Endothelial cell of umbilical vein (primary cell): ENCODE measurements at regions not wholly inside any gene's neighbourhood (a gene's known extent, or its start where the extent isn't known, plus 50 kb on each side); places are given as distances from the start of the nearest gene placed in this dataset.

Experiments
- BruUV-seq: library from RNA; stranded (reverse); fragments of 400-500 nt; replicated peaks from 2 replicates; lab custom pipeline; 2021; lab: Mats Ljungman, UMichigan
- CTCF ChIA-PET: fragments of 300-600, 350-600 bp; sonication (Branson Sonifier 250); formaldehyde crosslinking; loops from one replicate; lab custom pipeline; 2021; ENCODE audit warnings: antibody characterized with exemption, inconsistent platforms; lab: Charles Lee
- POLR2A ChIA-PET: fragments of 300-600, 350-600 bp; sonication (Branson Sonifier 250); formaldehyde crosslinking; loops from one replicate; lab custom pipeline; 2021; ENCODE audit warnings: antibody characterized with exemption, inconsistent platforms; lab: Charles Lee
- DNase-seq: peaks from one replicate; pipeline ENCODE4 v3.0.0-alpha.2; 2011; ENCODE audit warnings: low read depth, low spot score
- FAIRE-seq: peaks from 2 replicates; lab custom pipeline; 2011; peaks lifted over from hg19 to GRCh38; lab: Jason Lieb, UNC
- H2AFZ ChIP-seq: 2 replicates; pipeline ENCODE4 v1.6.0; 2012; ENCODE audit warnings: low read depth, low read length, control low read depth, inconsistent platforms
- H3K27ac ChIP-seq: 2 replicates; pipeline ENCODE4 v1.5.1; 2011; ENCODE audit warnings: low read depth, mild to moderate bottlenecking, control low read depth, low read length, moderate library complexity; ENCODE audit not compliant: insufficient read depth
- H3K27me3 ChIP-seq, 2 experiments: 2 replicates each; pipeline versions ENCODE4 v1.6.0 to v1.6.1; 2011; ENCODE audit warnings: low read length in 2 of 2, mixed read lengths in 1 of 2; ENCODE audit not compliant: control insufficient read depth in 2 of 2, insufficient read depth in 2 of 2
- H3K36me3 ChIP-seq, 2 experiments: 2 replicates in 1 of 2; 3 replicates in 1 of 2; pipeline ENCODE4 v1.5.1; 2011; ENCODE audit warnings: low read length in 2 of 2, mild to moderate bottlenecking in 1 of 2, moderate library complexity in 1 of 2; ENCODE audit not compliant: control insufficient read depth in 2 of 2, insufficient read depth in 2 of 2; ENCODE audit errors: extremely low read depth in 1 of 2
- H3K4me1 ChIP-seq: 3 replicates; pipeline ENCODE4 v1.5.1; 2011; ENCODE audit warnings: mild to moderate bottlenecking, low read length; ENCODE audit not compliant: control insufficient read depth, insufficient read depth; ENCODE audit errors: extremely low read depth
- H3K4me2 ChIP-seq: 2 replicates; pipeline ENCODE4 v1.6.1; 2011; ENCODE audit warnings: low read length, control low read depth, mixed read lengths; ENCODE audit not compliant: insufficient read depth
- H3K4me3 ChIP-seq, 3 experiments: fragments of 200-600 bp in 1 of 3; sonication (generic), shearing (Covaris generic) in 1 of 3; replicated peaks in 1 of 3; 2 replicates each; pipeline ENCODE4 v1.5.1; 2011 to 2016; ENCODE audit warnings: control low read depth in 3 of 3, low read length in 3 of 3, mild to moderate bottlenecking in 2 of 3, inconsistent platforms in 1 of 3, low read depth in 1 of 3, moderate library complexity in 1 of 3; ENCODE audit not compliant: insufficient read depth in 1 of 3
- H3K79me2 ChIP-seq: 2 replicates; pipeline ENCODE4 v1.6.0; 2012; ENCODE audit warnings: low read length, inconsistent platforms; ENCODE audit not compliant: control insufficient read depth, insufficient read depth
- H3K9ac ChIP-seq: replicated peaks from 2 replicates; pipeline ENCODE3; 2011; ENCODE audit warnings: low read length, control low read depth; ENCODE audit not compliant: insufficient read depth; ENCODE audit errors: extremely low read depth
- H3K9me1 ChIP-seq: replicated peaks from 3 replicates; pipeline ENCODE4 v1.6.0; 2011; ENCODE audit warnings: mild to moderate bottlenecking, low read length; ENCODE audit not compliant: control insufficient read depth, insufficient read depth; ENCODE audit errors: extremely low read depth
- H3K9me3 ChIP-seq: replicated peaks from 2 replicates; pipeline ENCODE4 v1.5.1; 2012; ENCODE audit warnings: low read length, inconsistent platforms; ENCODE audit not compliant: control insufficient read depth, insufficient read depth
- H4K20me1 ChIP-seq: replicated peaks from 2 replicates; pipeline ENCODE3; 2011; ENCODE audit warnings: mild to moderate bottlenecking, low read length; ENCODE audit not compliant: control insufficient read depth, insufficient read depth; ENCODE audit errors: extremely low read depth
- EZH2 ChIP-seq: IDR thresholded peaks from 2 replicates; pipeline ENCODE4 v1.6.1; 2012; ENCODE audit warnings: borderline replicate concordance, low read depth, mild to moderate bottlenecking, moderate library complexity, low read length, inconsistent platforms; ENCODE audit not compliant: severe bottlenecking
- FOS ChIP-seq: IDR thresholded peaks from 2 replicates; pipeline ENCODE4 v1.6.1; 2011; ENCODE audit warnings: mild to moderate bottlenecking, low read length, moderate library complexity, borderline replicate concordance; ENCODE audit not compliant: insufficient read depth
- GATA2 ChIP-seq: IDR thresholded peaks from 2 replicates; pipeline ENCODE4 v1.7.0; 2011; ENCODE audit warnings: low read depth, mild to moderate bottlenecking, moderate library complexity, mixed read lengths, low read length; ENCODE audit not compliant: insufficient read length, insufficient read depth
- JUN ChIP-seq: IDR thresholded peaks from 2 replicates; pipeline ENCODE4 v1.6.1; 2011; ENCODE audit warnings: borderline replicate concordance, low read depth; ENCODE audit not compliant: insufficient read length, insufficient read depth
- MYC ChIP-seq: IDR thresholded peaks from one replicate; pipeline ENCODE4 v1.6.1; 2011; ENCODE audit warnings: mild to moderate bottlenecking, low read depth, low read length
- POLR2A ChIP-seq: IDR thresholded peaks from 2 replicates; pipeline ENCODE4 v1.6.1; 2012; ENCODE audit warnings: low read depth, mild to moderate bottlenecking, control low read depth, low read length
- POLR2AphosphoS5 ChIP-seq: IDR thresholded peaks from 2 replicates; pipeline ENCODE4 v1.6.1; 2012; ENCODE audit warnings: low read depth, mild to moderate bottlenecking, control low read depth, low read length, moderate library complexity; ENCODE audit not compliant: insufficient read depth
- dilution Hi-C: fragments of 300-500 bp; cut with MboI; formaldehyde crosslinking; loops from one replicate; pipeline ENCODE4 v1.15.0; 2019; ENCODE audit warnings: low sequenced_read_pairs; ENCODE audit not compliant: extremely low pct_ligation_motif_present
- intact Hi-C: fragments of 100-400 bp; cut with micrococcal nuclease; formaldehyde crosslinking; loops from one replicate; pipeline ENCODE4 v1.10.0; 2022
- TF ChIP-seq, protein P1 (sequence below): IDR thresholded peaks from 2 replicates; pipeline ENCODE4 v1.6.1; 2011; ENCODE audit not compliant: insufficient read depth, insufficient read length
- TF ChIP-seq, protein P2 (sequence below), 2 donors: IDR thresholded peaks; 1 replicate in 1 of 2; 2 replicates in 1 of 2; pipeline ENCODE4 v1.5.1; 2011; ENCODE audit warnings: low read length in 2 of 2, mild to moderate bottlenecking in 2 of 2, moderate library complexity in 2 of 2, control low read depth in 1 of 2, inconsistent platforms in 1 of 2, low read depth in 1 of 2; ENCODE audit not compliant: insufficient read depth in 1 of 2; ENCODE audit errors: extremely low read depth in 1 of 2

DNA sequence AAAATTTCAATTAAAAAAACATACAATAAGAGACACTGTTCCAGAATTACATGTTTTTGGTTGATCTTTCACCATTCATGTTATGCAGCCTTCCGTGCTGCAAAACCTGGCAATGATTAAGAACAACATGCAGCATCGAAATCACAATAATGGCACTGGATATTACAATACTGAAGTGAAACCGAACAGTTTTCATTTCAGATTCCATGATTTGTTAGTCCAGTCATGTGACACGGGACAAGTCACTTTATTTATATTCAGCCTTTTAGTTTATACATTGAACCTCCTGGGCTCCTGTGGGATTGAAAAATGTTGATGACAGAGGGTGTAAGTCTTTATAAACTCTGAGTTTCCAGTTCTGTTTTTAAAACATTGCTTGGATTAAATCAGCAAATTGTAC, 142.5 kb upstream of the TTC29 start:
- Histone ChIP-seq H4K20me1 (no peaks in the 10 kb centered on the region), H3K9me1 (no peaks in the 10 kb centered on the region), H3K4me1 (no peaks in the 10 kb centered on the region), H3K4me2 (no peak overlapping the region), H2AFZ (no peak overlapping the region), H3K4me3 (no peak overlapping the region), H3K27me3 (peaks cover 2 to 10% of the 10 kb centered on the region in 2 experiments), H3K79me2 (no peaks in the 10 kb centered on the region), H3K9ac (no peak overlapping the region), H3K27ac (no peak overlapping the region), H3K9me3 (no peaks in the 10 kb centered on the region), H3K36me3 (no peaks in the 10 kb centered on the region)
- DNase-seq, result no peak
- ChIA-PET POLR2A (no interaction called here), CTCF (interaction anchor here (1.7 to 1.8 kb wide), 2 partner anchors 9 to 69 kb away, joined by 5 to 9 read pairs; no protein-coding TSS in a partner anchor)
- FAIRE-seq, result no peak
- no TSS peak for BruUV-seq
- TF ChIP-seq, protein P1, sequence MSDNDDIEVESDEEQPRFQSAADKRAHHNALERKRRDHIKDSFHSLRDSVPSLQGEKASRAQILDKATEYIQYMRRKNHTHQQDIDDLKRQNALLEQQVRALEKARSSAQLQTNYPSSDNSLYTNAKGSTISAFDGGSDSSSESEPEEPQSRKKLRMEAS, result no peak
- dilution Hi-C loops, result no loop called here
- intact Hi-C loops, result no loop called here

DNA sequence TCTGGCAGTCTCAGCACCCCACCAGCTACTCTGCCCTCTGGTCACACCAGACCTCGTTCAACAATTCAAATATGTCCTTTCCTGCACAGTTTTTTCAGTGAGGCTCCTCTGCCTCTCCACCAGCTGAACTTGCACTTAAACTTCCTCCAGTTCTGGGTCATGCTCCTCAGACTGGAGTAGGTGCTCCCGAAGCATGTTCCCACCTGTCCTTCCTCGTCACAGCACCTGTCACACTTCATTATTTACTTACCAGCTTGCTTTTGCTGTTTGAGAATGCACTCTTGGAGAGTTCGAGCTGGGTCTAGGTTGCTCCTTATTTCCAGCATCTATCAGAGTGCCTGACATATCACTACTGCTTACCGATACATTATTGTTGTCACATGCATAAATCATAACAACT, 144.8 kb upstream of the TTC29 start:
- TF ChIP-seq, protein P1, result no peak
- TF ChIP-seq JUN, result no peak
- TF ChIP-seq MYC, result no peak
- TF ChIP-seq POLR2A, result no peak
- TF ChIP-seq FOS, result no peak
- no peak for TF ChIP-seq GATA2
- TF ChIP-seq, protein P2, sequence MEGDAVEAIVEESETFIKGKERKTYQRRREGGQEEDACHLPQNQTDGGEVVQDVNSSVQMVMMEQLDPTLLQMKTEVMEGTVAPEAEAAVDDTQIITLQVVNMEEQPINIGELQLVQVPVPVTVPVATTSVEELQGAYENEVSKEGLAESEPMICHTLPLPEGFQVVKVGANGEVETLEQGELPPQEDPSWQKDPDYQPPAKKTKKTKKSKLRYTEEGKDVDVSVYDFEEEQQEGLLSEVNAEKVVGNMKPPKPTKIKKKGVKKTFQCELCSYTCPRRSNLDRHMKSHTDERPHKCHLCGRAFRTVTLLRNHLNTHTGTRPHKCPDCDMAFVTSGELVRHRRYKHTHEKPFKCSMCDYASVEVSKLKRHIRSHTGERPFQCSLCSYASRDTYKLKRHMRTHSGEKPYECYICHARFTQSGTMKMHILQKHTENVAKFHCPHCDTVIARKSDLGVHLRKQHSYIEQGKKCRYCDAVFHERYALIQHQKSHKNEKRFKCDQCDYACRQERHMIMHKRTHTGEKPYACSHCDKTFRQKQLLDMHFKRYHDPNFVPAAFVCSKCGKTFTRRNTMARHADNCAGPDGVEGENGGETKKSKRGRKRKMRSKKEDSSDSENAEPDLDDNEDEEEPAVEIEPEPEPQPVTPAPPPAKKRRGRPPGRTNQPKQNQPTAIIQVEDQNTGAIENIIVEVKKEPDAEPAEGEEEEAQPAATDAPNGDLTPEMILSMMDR (IDR thresholded peaks at IDR 0.05; ENCODE audit: extremely low read depth in 1 of 2, insufficient read depth in 1 of 2, low read depth in 1 of 2, low read length in 2 of 2), result no peak
- TF ChIP-seq EZH2, result no peak
- no peak for TF ChIP-seq POLR2AphosphoS5
- H2AFZ ChIP-seq, result no peak overlapping the region
- no peaks in the 10 kb centered on the region for H3K9me1 ChIP-seq
- POLR2A ChIA-PET, result no interaction called here
- no peak overlapping the region for H3K9ac ChIP-seq
- H3K79me2 ChIP-seq, result no peaks in the 10 kb centered on the region
- H3K27ac ChIP-seq, result no peak overlapping the region
- no peak overlapping the region for H3K4me3 ChIP-seq
- no peaks in the 10 kb centered on the region for H4K20me1 ChIP-seq
- intact Hi-C loops (loop anchor here (10.0 kb wide), 1 partner anchor 176 kb away; no protein-coding TSS in a partner anchor), dilution Hi-C loops (no loop called here)
- no peak for DNase-seq
- H3K4me1 ChIP-seq, result no peaks in the 10 kb centered on the region
- H3K27me3 ChIP-seq, result peaks cover 2 to 20% of the 10 kb centered on the region in 2 experiments
- BruUV-seq, result no TSS peak
- CTCF ChIA-PET, result interaction anchor here (1.8 kb wide), 1 partner anchor 71 kb away, joined by 7 read pairs; no protein-coding TSS in a partner anchor
- H3K9me3 ChIP-seq, result no peaks in the 10 kb centered on the region
- H3K36me3 ChIP-seq, result no peaks in the 10 kb centered on the region
- FAIRE-seq, result no peak
- no peak overlapping the region for H3K4me2 ChIP-seq
